C4-2B (cell line): ENCODE measurements at regions not wholly inside any gene's neighbourhood (a gene's known extent, or its start where the extent isn't known, plus 50 kb on each side); places are given as distances from the start of the nearest gene placed in this dataset.

Source experiments
- CTCF ChIP-seq: fragments of 450-650 bp; conservative IDR thresholded peaks from 2 replicates; pipeline ENCODE4 v1.5.1; 2017; ENCODE audit warnings: mild to moderate bottlenecking
- ZFX ChIP-seq: fragments of 450-650 bp; IDR thresholded peaks from 2 replicates; pipeline ENCODE4 v1.6.1; 2017

GRCh38 chr12:14153803-14154202, 172.4 kb upstream of the GRIN2B start:
- no peak for TF ChIP-seq CTCF
- TF ChIP-seq ZFX: no peak
